GM10266 (cell line): ENCODE measurements at regions not wholly inside any gene's neighbourhood (a gene's known extent, or its start where the extent isn't known, plus 50 kb on each side); places are given as distances from the start of the nearest gene placed in this dataset.

Source experiments
- DNase-seq: peaks from one replicate; pipeline ENCODE4 v3.0.0; 2012; ENCODE audit errors: extremely low spot score
- TF ChIP-seq, protein P1 (sequence below): IDR thresholded peaks from 2 replicates; pipeline ENCODE4 v1.5.1; 2012; ENCODE audit warnings: mild to moderate bottlenecking, low read depth; ENCODE audit not compliant: control insufficient read depth, insufficient read depth; ENCODE audit errors: missing control alignments

DNA sequence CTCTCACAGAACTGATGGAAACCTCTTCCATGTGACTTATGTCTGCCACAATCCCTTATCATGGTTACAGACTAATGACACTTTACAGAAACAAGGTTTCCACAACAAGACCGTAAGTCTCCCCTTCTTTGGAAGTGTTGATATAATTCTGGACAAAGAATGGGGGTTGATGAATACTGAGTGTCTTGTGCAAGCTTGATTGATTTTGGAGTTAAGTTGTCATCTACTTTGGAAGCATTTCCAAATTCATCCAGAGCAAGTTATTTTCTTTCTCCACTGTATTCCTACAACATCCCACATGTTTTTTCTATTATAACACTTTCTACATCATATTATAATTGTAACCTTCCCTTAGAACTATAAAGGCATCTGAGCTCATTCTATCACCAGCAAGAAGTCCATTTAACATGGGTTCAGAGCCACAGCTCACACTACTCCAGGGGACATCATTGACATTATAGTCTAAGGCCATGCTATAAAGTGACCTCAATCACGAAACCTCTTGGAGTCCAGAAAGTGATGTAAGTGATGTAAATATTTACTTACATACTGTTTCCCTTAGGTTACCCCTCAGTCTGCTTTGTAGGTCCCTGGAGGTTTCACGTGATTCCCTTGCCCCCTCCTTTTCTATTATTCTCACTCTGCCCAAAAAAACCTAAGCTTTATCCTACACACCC is 125.7 kb upstream of the PBX1 start:
- DNase-seq, result no peak

GRCh38 chr1:164433818-164434170 is 125.2 kb upstream of the PBX1 start:
- DNase-seq, result no peak
- TF ChIP-seq, protein P1, sequence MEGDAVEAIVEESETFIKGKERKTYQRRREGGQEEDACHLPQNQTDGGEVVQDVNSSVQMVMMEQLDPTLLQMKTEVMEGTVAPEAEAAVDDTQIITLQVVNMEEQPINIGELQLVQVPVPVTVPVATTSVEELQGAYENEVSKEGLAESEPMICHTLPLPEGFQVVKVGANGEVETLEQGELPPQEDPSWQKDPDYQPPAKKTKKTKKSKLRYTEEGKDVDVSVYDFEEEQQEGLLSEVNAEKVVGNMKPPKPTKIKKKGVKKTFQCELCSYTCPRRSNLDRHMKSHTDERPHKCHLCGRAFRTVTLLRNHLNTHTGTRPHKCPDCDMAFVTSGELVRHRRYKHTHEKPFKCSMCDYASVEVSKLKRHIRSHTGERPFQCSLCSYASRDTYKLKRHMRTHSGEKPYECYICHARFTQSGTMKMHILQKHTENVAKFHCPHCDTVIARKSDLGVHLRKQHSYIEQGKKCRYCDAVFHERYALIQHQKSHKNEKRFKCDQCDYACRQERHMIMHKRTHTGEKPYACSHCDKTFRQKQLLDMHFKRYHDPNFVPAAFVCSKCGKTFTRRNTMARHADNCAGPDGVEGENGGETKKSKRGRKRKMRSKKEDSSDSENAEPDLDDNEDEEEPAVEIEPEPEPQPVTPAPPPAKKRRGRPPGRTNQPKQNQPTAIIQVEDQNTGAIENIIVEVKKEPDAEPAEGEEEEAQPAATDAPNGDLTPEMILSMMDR, result no peak

More for the DNA sequence above, 125.7 kb upstream of the PBX1 start:
- TF ChIP-seq, protein P1, result no peak

DNA sequence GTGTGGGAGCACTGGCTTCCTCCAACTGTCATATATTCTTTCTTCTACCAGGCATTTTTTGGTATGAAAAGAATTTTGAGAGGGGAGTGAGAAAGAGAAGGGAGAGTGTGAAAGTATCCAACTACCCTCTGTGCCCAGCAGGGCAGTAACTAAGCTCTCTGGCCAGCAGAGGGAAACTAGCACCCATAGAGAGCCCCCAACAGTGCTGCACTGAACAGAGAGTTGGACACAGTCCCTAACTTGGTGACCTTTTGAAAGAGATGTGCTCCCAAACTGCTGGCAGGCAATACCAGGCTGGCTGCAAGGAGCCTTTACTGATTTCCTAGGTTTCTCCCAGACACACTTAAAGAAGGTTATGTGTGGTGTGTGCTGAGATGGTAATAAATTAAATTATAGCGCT is 118.8 kb upstream of the PBX1 start:
- no peak for DNase-seq
- TF ChIP-seq, protein P1, result no peak

GRCh38 chr1:164443166-164443565 is 115.8 kb upstream of the PBX1 start:
- TF ChIP-seq, protein P1, result no peak
- no peak for DNase-seq

- TF ChIP-seq, protein P1, result no peak
- DNase-seq, result no peak
Observed at GRCh38 chr1:164443836-164444235, 115.1 kb upstream of the PBX1 start.

DNA sequence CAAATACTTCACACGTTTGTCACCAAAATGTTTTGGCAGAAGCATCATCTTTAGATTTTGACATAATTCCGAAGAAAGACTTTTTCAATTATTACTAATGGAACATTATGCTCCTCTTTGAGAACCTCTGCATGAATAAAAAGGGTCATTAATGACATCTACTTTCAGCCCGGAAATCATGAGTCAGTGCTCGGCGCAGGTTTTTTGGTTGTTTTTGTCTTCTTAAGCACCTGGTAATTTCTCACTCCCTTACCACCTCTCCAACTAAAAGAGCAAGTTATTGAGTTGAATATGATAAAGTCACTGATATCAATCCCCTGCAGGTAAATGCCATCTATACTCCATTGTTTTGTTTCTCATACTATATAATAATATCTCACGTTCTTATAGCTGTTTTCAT is 113.0 kb upstream of the PBX1 start:
- DNase-seq, result no peak
- TF ChIP-seq, protein P1, result no peak

DNA sequence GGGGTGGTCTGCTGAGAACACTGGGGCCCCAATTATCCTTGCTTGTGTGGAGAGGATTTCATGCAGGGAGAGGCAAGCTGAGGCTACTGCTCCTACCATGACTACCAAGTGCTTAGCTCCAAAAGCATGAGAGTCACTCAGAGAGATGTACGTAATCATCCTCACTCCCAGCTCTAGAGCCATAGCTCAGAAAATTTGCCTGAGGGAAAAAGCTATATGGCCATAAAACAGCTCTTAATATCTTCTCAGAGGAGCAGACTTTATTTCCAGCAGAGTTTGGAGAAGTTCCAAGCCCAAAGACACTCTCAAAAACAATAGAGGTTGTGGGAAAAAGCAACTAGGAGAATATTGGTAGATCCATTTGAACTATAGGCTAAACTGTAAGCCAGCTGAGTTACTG is 106.4 kb upstream of the PBX1 start:
- TF ChIP-seq, protein P1, result no peak
- no peak for DNase-seq
